ENCODE measurements at regions not wholly inside any gene's neighbourhood (a gene's known extent, or its start where the extent isn't known, plus 50 kb on each side); places are given as distances from the start of the nearest gene placed in this dataset.

DNA sequence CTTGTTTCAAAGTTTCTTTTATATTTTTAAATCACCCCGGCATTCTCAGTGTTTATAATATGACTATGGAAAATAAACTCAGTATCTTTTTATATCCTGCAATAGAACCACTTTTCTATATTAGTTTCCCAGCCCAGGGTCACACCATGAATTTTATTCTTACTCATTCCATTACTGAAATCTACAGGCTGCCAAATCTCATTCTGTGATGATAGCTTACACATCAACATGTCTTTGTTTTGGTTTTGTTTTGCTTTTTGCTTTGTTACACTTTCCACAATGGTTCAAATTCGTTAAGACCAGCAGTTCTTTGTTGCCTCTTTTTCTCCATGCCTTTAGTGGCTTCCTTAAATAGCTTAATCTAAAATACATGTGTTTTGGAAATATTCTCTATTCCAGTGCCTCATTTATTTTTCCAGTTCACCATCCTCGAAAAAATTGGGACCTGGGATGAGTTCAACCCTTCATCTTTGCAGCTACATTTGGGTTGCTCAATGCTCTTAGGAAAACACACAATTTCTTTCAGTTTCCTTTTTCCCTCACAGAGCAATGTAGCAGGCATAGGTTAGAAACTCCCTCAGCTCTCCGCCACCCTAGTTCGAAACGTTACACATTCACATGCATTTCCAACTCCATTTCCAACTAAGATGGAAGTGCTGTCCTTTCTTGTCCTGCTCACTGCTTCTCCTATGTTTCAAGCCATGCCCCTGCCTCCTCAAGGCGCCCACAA lies 1146.3 kb downstream of the MAT2B start:
- DNase-seq (ENCODE audit: low read depth in 4 of 4, low spot score in 1 of 4) = no peak

DNA sequence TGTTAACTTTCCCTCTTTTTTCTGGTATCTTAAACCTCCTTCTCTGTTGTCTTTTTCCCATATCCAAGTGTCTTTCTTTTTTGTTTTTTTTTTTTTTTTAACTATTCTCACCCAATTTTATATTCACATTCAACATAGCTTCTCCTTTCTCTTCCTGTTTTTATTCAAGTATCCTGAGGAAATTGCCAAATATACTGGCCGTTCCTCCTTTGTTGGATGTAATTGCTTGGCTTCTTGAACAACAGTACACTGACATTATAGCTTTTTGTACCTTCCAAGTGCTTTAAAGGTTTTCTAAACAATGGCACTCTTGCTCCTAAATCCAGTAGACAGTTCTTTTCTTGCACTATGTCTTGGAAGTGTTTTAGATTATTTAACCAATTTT lies 1146.8 kb downstream of the MAT2B start:
- DNase-seq (ENCODE audit: low read depth in 4 of 4, low spot score in 1 of 4) = no peak

DNA sequence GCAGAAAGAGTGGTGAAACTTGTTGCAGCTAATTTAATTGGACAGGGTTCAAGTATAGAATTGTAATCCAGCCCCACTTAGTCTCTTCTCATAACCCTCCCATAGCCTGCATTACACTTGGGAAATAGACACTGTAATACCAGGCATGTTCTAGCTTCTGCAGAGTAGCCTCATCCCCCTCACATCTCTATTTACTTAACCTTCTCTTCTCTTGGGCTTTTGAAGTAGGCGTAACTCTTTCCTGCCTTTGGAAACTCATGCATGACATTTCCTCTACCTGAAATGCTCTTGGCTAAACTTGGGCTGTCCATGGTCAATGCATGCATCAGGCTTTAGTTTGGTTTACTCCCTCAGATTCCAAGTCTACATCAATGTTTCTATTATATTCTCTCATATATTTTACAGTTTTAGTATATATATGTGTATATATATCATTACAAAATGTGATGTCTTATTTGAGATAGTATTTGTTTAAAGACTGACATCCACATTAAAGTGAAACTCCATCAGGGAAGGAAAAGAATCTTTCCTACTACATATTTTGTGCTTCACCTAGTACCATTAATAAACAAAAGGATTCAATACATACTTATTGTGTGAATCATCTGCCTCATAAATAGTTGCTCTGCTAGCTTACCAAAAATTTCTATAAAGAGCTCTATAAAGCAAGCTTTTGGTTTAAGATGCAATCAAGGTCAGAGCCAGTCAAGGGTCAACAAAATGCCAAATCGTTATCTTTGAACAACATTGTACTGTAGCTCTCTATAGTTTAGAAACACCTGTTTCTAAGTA lies 1158.0 kb downstream of the MAT2B start:
- DNase-seq (ENCODE audit: low read depth in 4 of 4, low spot score in 1 of 4) = no peak

DNA sequence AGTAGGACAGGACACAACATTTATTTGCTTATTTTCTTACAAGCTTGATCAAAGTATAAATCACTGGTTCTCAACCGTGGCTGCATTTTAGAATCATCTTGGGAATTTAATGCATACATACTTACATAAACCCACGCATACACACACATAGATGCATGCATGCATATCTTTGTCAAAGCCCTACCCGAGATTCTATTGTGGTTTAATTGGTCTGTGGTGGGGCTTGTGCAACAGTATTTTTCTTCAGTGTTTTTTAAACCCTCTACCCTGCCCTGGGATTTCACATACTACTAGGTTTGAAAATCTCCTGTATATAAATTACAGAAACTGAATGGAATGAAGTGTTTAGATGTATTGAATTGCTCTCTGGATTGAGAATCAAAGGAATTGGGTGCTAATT lies 1166.2 kb downstream of the MAT2B start:
- no peak for DNase-seq (ENCODE audit: low read depth in 4 of 4, low spot score in 1 of 4)

DNA sequence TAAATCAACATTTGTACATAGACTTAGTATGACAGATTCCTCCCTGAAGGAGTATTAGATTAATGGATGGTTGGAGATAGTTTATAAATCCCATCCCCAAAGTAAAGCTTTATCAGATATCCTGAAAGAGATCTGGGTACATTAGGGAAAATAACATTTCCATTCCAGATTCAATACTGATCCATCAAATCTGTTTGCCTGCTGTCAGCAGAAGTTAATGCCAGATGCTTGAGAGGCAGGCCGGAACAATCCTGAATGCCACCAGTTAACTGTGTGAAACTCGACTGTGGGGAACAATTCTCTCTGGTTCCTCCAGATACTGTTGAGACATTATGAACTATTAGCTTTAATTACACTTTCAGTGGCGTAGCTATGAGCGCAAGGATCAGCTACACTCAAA lies 1166.8 kb downstream of the MAT2B start:
- DNase-seq (ENCODE audit: low read depth in 4 of 4, low spot score in 1 of 4) = no peak

DNA sequence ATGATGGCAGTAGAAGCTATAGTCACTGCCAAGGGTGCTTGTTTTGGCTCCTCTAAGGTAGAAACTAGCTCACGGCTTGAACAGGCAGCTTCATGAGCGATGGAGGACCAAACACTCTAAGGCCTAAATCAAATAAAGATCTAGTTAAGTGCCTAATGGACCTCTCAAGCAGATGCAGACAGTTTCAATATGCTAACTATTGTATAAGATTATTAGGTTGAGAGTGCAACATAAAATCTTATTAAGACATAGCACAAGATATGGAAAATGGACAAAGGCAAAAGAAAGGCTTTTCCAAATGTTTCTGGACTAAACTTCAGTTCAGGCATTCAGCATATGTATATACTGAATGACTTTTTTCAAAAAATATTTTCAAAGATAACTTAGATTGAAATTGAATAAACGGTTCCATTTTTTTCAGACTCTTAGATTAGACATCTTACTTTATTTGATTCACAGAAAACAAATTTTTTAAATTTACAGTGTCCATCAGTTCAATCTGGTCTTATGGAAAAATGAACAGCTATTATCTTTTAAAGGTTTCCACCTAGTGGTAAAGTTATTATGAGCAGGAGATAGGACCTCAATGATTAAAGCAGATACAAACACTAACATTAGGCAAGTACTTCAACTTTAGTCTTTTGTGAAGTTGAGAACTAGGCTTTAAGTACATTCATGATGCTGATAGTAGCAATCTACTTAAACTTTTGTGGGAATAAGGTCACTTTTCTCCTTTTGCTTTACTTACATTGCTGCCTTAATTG lies 1167.7 kb downstream of the MAT2B start:
- no peak for DNase-seq (ENCODE audit: low read depth in 4 of 4, low spot score in 1 of 4)

DNA sequence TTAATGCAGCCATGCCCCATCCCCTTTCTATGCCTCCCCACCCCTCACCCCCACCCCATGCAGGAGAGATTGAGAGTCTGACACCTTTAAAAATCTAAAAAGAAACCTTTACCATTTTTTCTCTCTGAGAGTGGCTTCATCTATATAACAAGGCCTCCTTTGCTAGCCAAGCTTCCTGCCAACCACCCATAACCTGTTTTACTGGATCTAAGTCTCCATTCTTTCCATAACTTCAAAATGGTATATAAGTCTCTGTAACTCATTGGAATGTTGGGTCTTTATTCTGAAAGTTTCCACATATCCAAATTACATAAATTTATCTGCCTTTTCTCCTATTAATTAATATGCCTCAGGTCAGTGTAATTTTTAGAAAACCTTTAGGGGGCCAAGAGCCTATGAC lies 1174.0 kb downstream of the MAT2B start:
- no peak for DNase-seq (ENCODE audit: low read depth in 4 of 4, low spot score in 1 of 4)

DNA sequence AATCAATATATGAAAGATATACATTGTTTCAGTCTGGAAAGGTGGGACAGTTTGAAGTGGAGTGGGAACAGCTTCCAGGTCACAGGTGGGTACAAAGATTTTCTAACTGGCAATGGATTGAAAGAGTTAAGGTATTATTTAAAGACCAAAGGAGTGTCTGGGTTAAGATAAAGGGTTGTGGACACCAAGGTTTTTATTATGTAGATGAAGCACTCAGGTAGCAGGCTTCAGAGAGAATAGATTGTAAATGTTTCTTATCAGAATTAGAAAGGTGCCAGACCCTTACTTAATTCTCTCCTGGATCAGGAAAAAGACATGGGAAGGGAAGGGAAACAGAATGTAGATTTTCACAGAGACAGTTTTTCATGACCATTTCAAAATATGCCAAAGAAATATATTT lies 1174.8 kb downstream of the MAT2B start:
- DNase-seq (ENCODE audit: low read depth in 4 of 4, low spot score in 1 of 4) = no peak

DNA sequence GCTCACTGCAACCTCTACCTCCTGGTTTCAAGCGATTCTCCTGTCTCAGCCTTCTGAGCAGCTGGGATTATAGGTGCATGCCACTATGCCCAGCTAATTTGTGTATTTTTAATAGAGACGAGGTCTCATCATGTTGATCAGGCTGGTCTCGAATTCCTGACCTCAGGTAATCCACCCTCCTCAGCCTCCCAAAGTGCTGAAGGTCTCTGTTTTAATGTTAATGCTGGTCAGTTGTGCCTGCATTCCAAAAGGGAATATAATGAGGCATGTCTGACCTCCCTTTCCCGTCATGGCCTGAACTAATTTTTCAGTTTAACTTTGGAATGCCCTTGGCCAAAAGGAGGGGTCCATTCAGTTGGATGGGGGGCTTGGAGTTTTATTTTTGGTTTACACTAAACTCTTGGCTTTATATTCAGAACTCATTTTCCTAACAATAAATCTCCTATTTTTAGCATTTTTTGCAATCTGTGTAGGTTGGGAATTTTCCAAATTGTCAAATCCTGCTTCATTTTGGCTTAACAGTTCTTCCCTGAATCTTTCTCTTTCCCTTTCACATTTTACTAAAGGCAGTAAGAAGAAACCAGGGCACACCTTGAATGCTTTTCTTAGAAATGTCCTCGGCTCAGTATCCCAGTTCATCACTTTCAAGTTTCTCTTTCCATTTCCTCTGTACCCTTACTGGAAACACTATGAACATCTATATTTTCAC lies 1175.5 kb downstream of the MAT2B start:
- DNase-seq (ENCODE audit: low read depth in 4 of 4, low spot score in 1 of 4) = no peak

DNA sequence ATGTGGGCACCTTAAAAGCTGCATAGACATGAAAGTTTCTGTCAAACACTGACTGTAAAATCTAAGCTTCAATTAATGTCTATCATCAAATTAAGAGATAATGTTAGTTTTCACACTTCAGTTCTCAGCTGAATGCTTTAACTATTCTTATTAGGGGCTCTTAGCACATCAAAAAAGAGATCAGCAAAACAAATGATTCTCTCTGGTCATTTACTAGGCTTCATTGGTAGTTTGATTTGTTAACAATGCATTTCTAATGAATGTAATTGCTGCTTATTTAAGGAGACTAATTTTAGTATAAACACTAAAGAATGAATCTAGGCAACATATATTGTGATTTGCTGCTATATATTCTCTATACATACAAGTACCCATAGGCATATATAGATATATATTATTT lies 1182.0 kb downstream of the MAT2B start:
- DNase-seq (ENCODE audit: low read depth in 4 of 4, low spot score in 1 of 4) = no peak

DNA sequence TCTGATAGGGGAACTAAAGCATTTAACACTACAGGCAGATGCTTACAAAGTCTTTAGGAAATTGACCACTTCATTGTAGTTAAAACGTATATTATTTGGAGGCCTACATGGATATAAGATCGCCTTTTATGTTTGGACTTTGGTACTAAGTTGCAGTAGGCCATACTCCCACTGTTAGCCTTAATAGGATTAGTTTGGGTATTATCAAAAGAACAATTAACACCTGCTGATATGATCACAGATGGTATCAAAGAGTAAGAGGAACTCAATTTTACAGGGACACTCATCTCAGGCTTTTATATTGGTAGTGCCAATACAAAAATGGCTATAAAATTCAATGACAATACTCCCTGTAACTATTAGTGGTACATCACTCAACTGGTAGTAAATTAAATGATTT lies 1183.0 kb downstream of the MAT2B start:
- no peak for DNase-seq (ENCODE audit: low read depth in 4 of 4, low spot score in 1 of 4)

DNA sequence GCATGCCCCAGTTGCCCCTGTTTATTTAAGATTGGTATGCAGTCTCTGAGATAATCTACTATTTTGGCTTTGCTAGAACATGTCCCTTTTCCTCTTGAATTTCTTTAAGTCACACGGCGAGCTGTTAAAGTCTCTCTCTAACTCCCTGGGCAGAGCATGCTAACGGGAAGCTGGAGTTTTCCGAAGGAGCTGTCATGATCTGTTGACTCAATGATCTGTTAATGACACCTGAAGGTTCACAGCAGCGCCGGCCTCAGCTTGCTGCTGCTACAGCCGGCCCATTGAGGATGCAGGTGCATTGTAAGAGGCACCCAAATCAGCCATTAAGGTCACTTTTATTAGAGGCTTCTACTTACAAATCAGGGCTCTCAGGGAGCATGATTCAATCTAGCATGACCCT lies 1203.4 kb downstream of the MAT2B start:
- DNase-seq (ENCODE audit: low read depth in 4 of 4, low spot score in 1 of 4) = no peak

DNA sequence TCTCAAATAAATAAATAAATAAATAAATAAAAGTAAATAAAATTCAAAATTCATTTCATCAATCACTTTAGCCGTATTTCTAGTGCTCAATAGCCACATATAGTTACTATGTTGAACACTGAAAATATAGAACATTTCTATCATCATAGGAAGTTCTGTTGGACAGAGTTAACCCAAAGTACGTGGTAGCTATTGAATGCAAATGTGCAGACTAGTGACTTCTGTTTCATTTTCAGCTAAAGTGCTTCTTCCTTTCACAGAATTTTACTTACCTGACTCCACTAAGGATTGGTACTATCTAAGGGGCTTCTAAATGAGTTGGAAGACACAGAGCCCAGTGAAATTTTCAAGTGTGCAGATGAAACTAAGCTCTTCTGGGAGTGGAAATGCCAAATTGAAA lies 1208.3 kb downstream of the MAT2B start:
- no peak for DNase-seq (ENCODE audit: low read depth in 4 of 4, low spot score in 1 of 4)

DNA sequence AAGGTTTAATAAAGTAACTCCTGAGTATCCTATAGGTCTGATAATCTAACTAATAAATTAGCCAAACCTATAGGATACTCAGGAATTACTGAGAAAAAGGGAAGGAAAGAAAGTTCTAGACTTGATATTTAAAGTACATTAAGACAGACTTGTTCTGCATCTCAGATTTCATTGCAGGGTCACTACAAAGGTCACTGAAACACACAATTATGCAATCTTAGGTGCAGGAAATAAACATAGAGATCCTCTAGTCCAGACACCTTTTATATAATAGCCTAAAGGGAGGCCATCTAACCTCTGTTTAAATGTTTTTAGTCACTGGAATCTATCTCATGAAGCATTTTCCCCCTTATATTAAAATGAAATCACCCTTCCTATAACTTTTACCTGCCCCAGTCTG lies 1215.7 kb downstream of the MAT2B start:
- DNase-seq (ENCODE audit: low read depth in 4 of 4, low spot score in 1 of 4) = no peak

DNA sequence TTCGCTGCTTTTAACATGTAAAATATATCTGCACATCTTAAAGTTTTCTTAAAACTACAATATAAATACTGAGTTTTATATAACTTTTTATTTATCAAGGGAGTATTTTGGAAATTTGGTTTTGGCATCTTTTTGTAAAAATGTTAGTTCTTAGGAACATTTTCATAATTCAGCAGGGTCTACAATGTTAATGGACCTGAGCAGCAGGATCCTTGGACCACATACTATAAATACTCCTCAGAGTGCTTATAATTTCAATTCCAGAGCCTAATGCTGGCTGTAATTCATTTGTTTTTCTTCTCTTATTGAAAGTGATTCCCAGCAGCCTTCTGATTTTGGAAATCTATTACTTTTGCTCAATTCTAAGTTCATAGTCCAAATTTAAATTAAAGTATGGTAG lies 1216.2 kb downstream of the MAT2B start:
- no peak for DNase-seq (ENCODE audit: low read depth in 4 of 4, low spot score in 1 of 4)

DNA sequence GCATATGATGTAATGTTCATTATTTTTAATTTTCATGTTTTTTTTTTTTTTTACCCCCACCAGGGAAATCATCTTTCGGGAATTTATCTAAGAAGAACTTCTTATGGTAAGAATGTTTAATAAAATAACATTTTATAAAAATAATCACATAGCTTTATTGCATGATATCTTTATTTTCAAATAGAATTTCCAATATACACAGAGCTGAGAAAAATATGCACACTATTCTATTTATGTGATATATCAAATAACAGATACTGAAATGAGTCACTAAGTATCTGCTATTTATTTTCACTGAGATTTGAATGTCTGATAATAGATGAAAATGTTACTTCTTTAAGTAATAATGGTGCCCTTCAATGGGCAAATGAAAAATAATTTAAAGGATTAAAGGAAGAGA lies 1217.3 kb downstream of the MAT2B start:
- DNase-seq (ENCODE audit: low read depth in 4 of 4, low spot score in 1 of 4) = no peak

DNA sequence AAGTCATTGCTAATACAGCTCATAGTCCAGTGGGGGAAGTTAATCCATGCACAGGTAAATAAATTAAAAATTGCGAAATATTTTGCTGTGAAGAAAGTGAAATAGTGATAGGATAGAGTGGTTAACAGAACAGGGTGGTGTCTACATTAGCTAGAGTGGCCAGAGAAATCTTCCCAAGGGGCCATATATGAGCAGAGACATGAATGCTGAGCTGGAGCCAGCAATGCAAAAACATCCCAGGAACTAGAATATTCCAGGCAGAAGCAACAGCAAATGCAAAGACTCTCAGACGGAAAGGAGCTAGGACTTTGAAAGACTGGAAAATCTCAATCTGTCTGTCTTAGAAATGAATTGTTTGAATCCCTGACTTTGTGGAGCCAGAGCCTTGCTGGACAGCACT lies 1221.6 kb downstream of the MAT2B start:
- no peak for DNase-seq (ENCODE audit: low read depth in 4 of 4, low spot score in 1 of 4)

DNA sequence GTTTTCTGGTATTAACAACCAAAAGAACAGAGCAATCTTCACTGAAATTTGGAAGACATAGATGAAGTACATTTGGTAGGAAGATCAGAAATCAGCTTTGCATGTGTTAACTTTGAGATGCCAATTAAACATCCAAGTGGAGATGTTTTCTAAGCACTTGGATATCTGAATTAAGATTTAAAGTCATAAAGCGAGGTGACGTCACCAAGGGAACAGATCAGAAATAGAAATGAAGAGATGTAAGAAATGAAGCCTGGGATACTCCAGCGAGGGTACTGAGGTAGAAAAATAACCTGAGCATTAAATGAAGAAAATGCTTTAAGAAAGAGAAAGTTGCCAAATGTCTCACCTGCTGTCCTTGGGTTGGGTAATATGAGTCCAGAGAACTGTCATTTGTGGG lies 1223.3 kb downstream of the MAT2B start:
- no peak for DNase-seq (ENCODE audit: low read depth in 4 of 4, low spot score in 1 of 4)

DNA sequence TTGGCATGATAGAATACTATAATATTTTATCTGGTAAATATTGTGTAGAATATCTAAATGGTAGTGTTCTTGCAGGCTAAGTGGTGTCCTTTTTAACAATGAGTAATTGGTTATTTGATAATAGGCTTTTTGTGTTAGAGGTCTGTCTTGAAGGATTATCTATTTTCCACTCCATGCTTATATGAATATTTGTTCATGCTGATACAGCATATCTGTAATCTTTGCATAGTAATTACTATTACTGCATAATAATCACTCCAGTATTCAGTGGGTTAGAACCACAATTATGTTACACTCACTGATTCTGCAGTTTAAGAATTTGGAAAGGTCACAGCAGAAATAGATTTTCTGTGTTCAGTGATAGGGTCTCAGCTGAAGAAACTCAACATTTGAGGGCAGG lies 1229.9 kb downstream of the MAT2B start:
- DNase-seq (ENCODE audit: low read depth in 4 of 4, low spot score in 1 of 4) = no peak

DNA sequence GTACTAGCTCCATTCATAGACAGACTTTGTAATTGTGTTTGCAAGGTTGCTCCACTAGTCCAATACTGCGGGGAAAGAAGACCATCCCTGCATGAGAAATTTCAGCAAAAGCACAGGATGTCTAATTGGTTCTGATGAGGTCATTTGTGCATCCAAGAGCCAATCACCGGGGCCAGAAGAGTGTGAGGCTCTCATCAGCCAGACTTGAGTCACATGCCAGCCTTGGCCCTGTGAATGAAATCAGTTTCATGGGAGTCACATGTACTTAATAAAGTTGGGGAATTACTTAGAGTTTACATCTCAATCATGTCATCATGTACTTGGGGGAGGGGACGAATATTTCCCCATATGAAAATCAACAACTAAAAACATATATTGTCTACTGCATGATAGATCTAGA lies 1236.0 kb downstream of the MAT2B start:
- DNase-seq (ENCODE audit: low read depth in 4 of 4, low spot score in 1 of 4) = no peak

DNA sequence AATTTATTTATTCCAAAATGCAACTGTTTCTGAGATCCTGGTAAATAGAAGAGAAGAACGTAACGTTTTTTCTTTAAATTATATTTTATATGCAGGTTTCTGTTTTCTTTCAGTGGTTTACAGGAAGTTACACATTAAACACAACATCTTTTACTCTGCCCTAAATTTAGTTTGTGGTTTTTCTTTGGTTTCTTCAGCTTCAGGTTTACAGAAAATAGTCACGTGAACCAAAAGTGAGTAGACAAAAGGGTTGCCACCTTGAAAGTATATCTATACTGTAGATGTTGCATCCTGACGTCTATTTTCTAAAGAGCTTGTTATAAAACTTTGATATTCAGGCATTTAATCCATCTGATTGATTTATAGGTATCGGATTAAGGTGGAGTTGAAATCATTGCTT lies 1236.6 kb downstream of the MAT2B start:
- no peak for DNase-seq (ENCODE audit: low read depth in 4 of 4, low spot score in 1 of 4)

DNA sequence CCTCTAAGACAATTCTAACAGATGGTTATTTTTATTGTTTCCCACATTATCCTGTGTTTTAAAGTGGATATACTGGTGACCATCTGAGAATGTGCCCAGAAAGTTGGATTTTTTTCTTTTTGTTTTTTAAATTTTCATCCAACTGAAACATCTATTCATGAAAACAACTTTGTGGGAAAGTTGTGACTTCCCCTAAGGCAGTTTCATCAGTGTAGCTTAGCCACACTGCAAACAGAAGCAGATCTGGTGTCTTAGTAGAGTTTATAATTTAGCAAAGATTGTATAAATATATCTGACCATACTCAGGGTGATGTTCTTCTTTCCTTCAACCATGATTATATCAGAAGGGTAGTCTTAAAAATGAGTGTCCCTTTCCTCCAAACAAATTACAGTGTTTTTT lies 1241.3 kb downstream of the MAT2B start:
- DNase-seq (ENCODE audit: low read depth in 4 of 4, low spot score in 1 of 4) = no peak
